ENCODE measurements at regions not wholly inside any gene's neighbourhood (a gene's known extent, or its start where the extent isn't known, plus 50 kb on each side); places are given as distances from the start of the nearest gene placed in this dataset.

DNA sequence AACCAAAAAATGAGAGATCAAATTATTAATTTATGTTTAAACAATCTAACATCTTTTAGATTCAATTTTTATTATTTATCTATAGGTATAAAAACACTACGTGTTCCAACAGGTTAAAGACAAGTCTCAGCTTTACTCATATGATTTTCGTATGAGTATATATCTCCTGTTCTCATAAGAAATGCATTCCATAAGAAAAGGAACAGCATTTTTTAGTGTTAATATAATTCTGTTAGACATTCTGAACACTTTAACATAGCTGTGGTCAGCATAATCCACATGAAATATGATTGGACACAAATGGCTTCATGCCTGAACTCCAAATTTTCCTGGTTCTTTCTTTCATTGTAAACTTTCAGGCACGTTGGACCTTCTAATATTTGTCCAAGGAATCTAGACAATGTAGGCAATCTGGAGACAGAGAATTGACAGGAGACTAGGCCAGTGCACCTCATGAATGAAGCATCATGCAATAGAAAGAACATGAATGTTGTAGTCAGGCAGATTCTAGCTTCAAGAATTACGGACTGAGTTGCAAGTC lies 1122.0 kb upstream of the ALCAM start:
- H2BK12ac ChIP-seq (ENCODE audit: insufficient read length, low read depth, low read length): no peak overlapping the region
- no peak overlapping the region for H3K56ac ChIP-seq (ENCODE audit: insufficient read length, low read depth, low read length)
- H4K5ac ChIP-seq (ENCODE audit: insufficient read length, low read depth, low read length): no peak overlapping the region
- Mint-ChIP-seq H3K27me3 (ENCODE audit: low read depth) (no peaks in the 10 kb centered on the region), H3K4me3 (no peak overlapping the region), H3K27ac (no peak overlapping the region), H3K4me1 (peaks cover 7 to 9% of the 10 kb centered on the region in 2 experiments), H3K9me3 (peaks cover 5 to 10% of the 10 kb centered on the region in 2 experiments), H3K36me3 (ENCODE audit: insufficient read depth in 1 of 3, low read depth in 3 of 3) (peaks cover 2 to 12% (median 4%) of the 10 kb centered on the region in 3 experiments; a peak in 5 of 7 replicates)
- no peaks in the 10 kb centered on the region for H3K4me1 ChIP-seq (ENCODE audit: insufficient read depth, low read length)
- TF ChIP-seq, protein P1, sequence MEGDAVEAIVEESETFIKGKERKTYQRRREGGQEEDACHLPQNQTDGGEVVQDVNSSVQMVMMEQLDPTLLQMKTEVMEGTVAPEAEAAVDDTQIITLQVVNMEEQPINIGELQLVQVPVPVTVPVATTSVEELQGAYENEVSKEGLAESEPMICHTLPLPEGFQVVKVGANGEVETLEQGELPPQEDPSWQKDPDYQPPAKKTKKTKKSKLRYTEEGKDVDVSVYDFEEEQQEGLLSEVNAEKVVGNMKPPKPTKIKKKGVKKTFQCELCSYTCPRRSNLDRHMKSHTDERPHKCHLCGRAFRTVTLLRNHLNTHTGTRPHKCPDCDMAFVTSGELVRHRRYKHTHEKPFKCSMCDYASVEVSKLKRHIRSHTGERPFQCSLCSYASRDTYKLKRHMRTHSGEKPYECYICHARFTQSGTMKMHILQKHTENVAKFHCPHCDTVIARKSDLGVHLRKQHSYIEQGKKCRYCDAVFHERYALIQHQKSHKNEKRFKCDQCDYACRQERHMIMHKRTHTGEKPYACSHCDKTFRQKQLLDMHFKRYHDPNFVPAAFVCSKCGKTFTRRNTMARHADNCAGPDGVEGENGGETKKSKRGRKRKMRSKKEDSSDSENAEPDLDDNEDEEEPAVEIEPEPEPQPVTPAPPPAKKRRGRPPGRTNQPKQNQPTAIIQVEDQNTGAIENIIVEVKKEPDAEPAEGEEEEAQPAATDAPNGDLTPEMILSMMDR (conservative IDR thresholded peaks at IDR 0.05): no peak
- no peak overlapping the region for H4K91ac ChIP-seq (ENCODE audit: insufficient read length, low read depth, low read length)
- H2BK5ac ChIP-seq (ENCODE audit: insufficient read length, low read length): no peak overlapping the region
- no peak overlapping the region for H2AK5ac ChIP-seq (ENCODE audit: insufficient read length, low read length)
- no peak overlapping the region for H2BK20ac ChIP-seq (ENCODE audit: low read depth, low read length, poor library complexity, severe bottlenecking)
- no peaks in the 10 kb centered on the region for H3K27me3 ChIP-seq (ENCODE audit: insufficient read depth, low read length)
- H2AFZ ChIP-seq (ENCODE audit: low read length): no peak overlapping the region
- H3K4ac ChIP-seq (ENCODE audit: low read depth, low read length): no peak overlapping the region
- no peak overlapping the region for H3K23ac ChIP-seq (ENCODE audit: insufficient read length, low read depth, low read length)
- no peak overlapping the region for H3K9ac ChIP-seq (ENCODE audit: extremely low read depth, insufficient read length, low read length)
- H2BK15ac ChIP-seq (ENCODE audit: low read depth, low read length): no peak overlapping the region
- H3K14ac ChIP-seq (ENCODE audit: insufficient read depth, low read length): no peak overlapping the region
- no peak overlapping the region for H3T11ph ChIP-seq (ENCODE audit: low read length)
- H3K79me2 ChIP-seq (ENCODE audit: insufficient read depth, low read length): no peaks in the 10 kb centered on the region
- no peak overlapping the region for H3K18ac ChIP-seq (ENCODE audit: insufficient read length, low read depth, low read length)
- H3K27ac ChIP-seq (ENCODE audit: insufficient read length, low read depth, low read length): no peak overlapping the region
- no peak overlapping the region for H2BK120ac ChIP-seq (ENCODE audit: low read depth, low read length, poor library complexity, severe bottlenecking)
- H3K4me2 ChIP-seq (ENCODE audit: insufficient read depth, insufficient read length, low read length): no peak overlapping the region
- WGBS (ENCODE audit: extremely low coverage, insufficient read length, low lambda C conversion rate): no CpG with 5 or more reads among the region's 4 CpGs
- H4K8ac ChIP-seq (replicated peaks; ENCODE audit: insufficient read length, low read depth, low read length): no peak overlapping the region
- DNase-seq: no peak
- no peaks in the 10 kb centered on the region for H3K23me2 ChIP-seq (ENCODE audit: insufficient read length, low read depth, low read length, poor library complexity, severe bottlenecking)
- H4K20me1 ChIP-seq (ENCODE audit: control insufficient read depth, insufficient read depth, insufficient read length): no peaks in the 10 kb centered on the region
- H3K9me3 ChIP-seq (ENCODE audit: control insufficient read depth, low read depth, low read length): no peaks in the 10 kb centered on the region
- H3K79me1 ChIP-seq (ENCODE audit: insufficient read depth, low read depth, low read length, poor library complexity, severe bottlenecking): no peaks in the 10 kb centered on the region
